ENCODE measurements at regions not wholly inside any gene's neighbourhood (a gene's known extent, or its start where the extent isn't known, plus 50 kb on each side); places are given as distances from the start of the nearest gene placed in this dataset.

GRCh38 chr10:92747066-92747465, 57.3 kb downstream of the HHEX start:
- H2BK12ac ChIP-seq (ENCODE audit: low read length) = no peak overlapping the region
- no peak overlapping the region for H2BK5ac ChIP-seq (ENCODE audit: low read depth, low read length, poor library complexity)
- H2BK120ac ChIP-seq (ENCODE audit: insufficient read depth, low read length, poor library complexity) = no peak overlapping the region
- no peak for DNase-seq
- H3K18ac ChIP-seq (ENCODE audit: low read length) = no peak overlapping the region
- no peaks in the 10 kb centered on the region for H3K4me1 ChIP-seq (ENCODE audit: control insufficient read depth in 1 of 2, insufficient read depth in 2 of 2, low read length in 2 of 2)
- H3K9me3 ChIP-seq (ENCODE audit: insufficient read depth, low read depth, low read length) = peaks cover 2% of the 10 kb centered on the region
- no peak overlapping the region for H3K4me3 ChIP-seq (ENCODE audit: low read depth, low read length)
- H4K12ac ChIP-seq (ENCODE audit: low read depth, low read length) = no peak overlapping the region
- H4K91ac ChIP-seq (ENCODE audit: low read depth, low read length) = no peak overlapping the region
- no peak overlapping the region for H3K27ac ChIP-seq (ENCODE audit: low read depth, low read length)
- no peaks in the 10 kb centered on the region for H3K27me3 ChIP-seq (ENCODE audit: insufficient read depth, low read length)
- no peaks in the 10 kb centered on the region for H3K79me1 ChIP-seq (ENCODE audit: low read length)
- no peaks in the 10 kb centered on the region for H3K36me3 ChIP-seq (ENCODE audit: control insufficient read depth in 1 of 2, insufficient read depth in 2 of 2, low read length in 2 of 2)
- no peak overlapping the region for H3K14ac ChIP-seq (ENCODE audit: low read length)
- no peak overlapping the region for H2AK5ac ChIP-seq (ENCODE audit: low read length)
- H3K23ac ChIP-seq (ENCODE audit: low read length) = no peak overlapping the region
- no peak overlapping the region for H2AFZ ChIP-seq (ENCODE audit: insufficient read depth, low read length, poor library complexity)
- H3K4me2 ChIP-seq (ENCODE audit: low read length) = no peak overlapping the region
- WGBS (ENCODE audit: extremely low coverage, insufficient coverage, insufficient read length) = no CpG with 5 or more reads among the region's 8 CpGs
- no peak overlapping the region for H4K8ac ChIP-seq (ENCODE audit: low read depth, low read length)
- no peak overlapping the region for H3K4ac ChIP-seq (ENCODE audit: low read depth, low read length)
- no peaks in the 10 kb centered on the region for H3K79me2 ChIP-seq (ENCODE audit: control insufficient read depth, insufficient read depth, low read length, poor library complexity)
- no peak overlapping the region for H3K9ac ChIP-seq (ENCODE audit: low read length)

DNA sequence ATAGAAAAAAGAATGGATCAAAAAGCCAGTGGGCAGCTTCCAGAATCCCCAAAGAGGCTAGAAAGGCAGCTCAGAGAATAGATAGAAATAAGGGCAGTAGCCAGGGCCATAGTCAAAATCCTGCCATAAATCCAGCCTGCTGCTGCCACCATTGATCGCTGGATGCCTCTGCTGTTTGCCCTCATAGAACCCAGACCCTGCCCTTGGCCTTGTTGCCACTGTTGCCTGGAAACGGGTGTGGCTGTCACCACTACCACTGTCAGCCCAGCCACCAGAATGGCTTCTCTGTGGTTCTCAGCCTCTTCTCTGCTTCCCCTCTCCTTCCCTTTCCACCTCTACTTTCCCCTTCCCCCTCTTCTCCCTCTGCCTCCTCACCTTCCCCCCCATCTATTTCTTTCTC, 57.8 kb downstream of the HHEX start:
- H3K27ac ChIP-seq (ENCODE audit: low read depth, low read length) = no peak overlapping the region
- no peak overlapping the region for H2AK5ac ChIP-seq (ENCODE audit: low read length)
- no peak overlapping the region for H2AFZ ChIP-seq (ENCODE audit: insufficient read depth, low read length, poor library complexity)
- H2BK5ac ChIP-seq (ENCODE audit: low read depth, low read length, poor library complexity) = no peak overlapping the region
- H3K4me1 ChIP-seq (ENCODE audit: control insufficient read depth in 1 of 2, insufficient read depth in 2 of 2, low read length in 2 of 2) = no peaks in the 10 kb centered on the region
- DNase-seq = no peak
- no peaks in the 10 kb centered on the region for H3K27me3 ChIP-seq (ENCODE audit: insufficient read depth, low read length)
- H3K9me3 ChIP-seq (ENCODE audit: insufficient read depth, low read depth, low read length) = peaks cover 2% of the 10 kb centered on the region
- H2BK120ac ChIP-seq (ENCODE audit: insufficient read depth, low read length, poor library complexity) = no peak overlapping the region
- H3K36me3 ChIP-seq (ENCODE audit: control insufficient read depth in 1 of 2, insufficient read depth in 2 of 2, low read length in 2 of 2) = no peaks in the 10 kb centered on the region
- H4K8ac ChIP-seq (ENCODE audit: low read depth, low read length) = no peak overlapping the region
- WGBS (ENCODE audit: extremely low coverage, insufficient coverage, insufficient read length) = no CpG with 5 or more reads among the region's 2 CpGs
- no peak overlapping the region for H3K4ac ChIP-seq (ENCODE audit: low read depth, low read length)
- no peaks in the 10 kb centered on the region for H3K79me2 ChIP-seq (ENCODE audit: control insufficient read depth, insufficient read depth, low read length, poor library complexity)
- H3K4me3 ChIP-seq (ENCODE audit: low read depth, low read length) = no peak overlapping the region
- H3K4me2 ChIP-seq (ENCODE audit: low read length) = no peak overlapping the region
- H3K9ac ChIP-seq (ENCODE audit: low read length) = no peak overlapping the region
- H3K23ac ChIP-seq (ENCODE audit: low read length) = no peak overlapping the region
- H3K79me1 ChIP-seq (ENCODE audit: low read length) = no peaks in the 10 kb centered on the region
- H4K91ac ChIP-seq (ENCODE audit: low read depth, low read length) = no peak overlapping the region
- no peak overlapping the region for H4K12ac ChIP-seq (ENCODE audit: low read depth, low read length)
- H3K18ac ChIP-seq (ENCODE audit: low read length) = no peak overlapping the region
- no peak overlapping the region for H3K14ac ChIP-seq (ENCODE audit: low read length)
- no peak overlapping the region for H2BK12ac ChIP-seq (ENCODE audit: low read length)

DNA sequence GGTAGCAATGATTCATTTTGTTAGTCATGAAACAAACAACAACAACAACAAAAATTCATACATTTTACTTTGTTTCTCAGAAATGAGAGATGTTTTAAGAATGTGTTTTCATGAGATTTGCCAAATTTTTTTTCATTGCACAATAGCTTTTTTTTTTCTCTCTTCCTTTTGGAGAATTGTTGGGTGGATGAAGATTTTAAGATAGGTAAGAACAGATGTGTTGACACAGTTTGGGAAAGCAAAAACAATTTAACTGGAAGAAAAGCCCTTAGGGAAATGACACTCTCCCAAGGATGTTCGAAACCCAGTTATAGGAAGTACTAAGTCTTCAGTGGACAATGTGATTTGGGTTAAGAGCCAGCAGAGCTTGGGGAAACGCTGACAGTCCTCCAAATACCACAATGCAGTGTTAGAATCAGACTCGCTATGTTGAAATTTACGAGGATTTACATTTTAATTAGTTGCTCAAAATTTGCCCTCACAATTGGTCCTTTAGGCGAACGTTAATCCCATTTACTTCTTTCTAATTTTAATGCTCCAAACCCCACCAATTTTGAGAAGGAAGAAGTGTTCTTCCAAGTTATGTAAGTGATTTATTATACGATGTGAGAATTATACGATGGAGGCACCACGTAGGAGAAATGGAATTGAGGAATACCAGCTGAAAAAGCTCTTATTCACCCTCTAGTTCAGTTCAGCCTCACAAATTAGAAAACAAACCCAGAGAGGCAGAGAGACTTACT, 61.2 kb downstream of the HHEX start:
- Histone ChIP-seq H4K91ac (ENCODE audit: low read depth, low read length) (no peak overlapping the region), H3K79me2 (ENCODE audit: control insufficient read depth, insufficient read depth, low read length, poor library complexity) (no peaks in the 10 kb centered on the region)

GRCh38 chr10:92751534-92751811, 61.7 kb downstream of the HHEX start:
- Histone ChIP-seq H3K4me3 (ENCODE audit: low read depth, low read length) (no peak overlapping the region), H3K23ac (ENCODE audit: low read length) (no peak overlapping the region), H4K8ac (ENCODE audit: low read depth, low read length) (no peak overlapping the region), H2AK5ac (ENCODE audit: low read length) (no peak overlapping the region), H3K79me1 (ENCODE audit: low read length) (no peaks in the 10 kb centered on the region), H3K18ac (ENCODE audit: low read length) (no peak overlapping the region), H3K36me3 (ENCODE audit: control insufficient read depth in 1 of 2, insufficient read depth in 2 of 2, low read length in 2 of 2) (no peaks in the 10 kb centered on the region), H3K9ac (ENCODE audit: low read length) (no peak overlapping the region), H3K9me3 (ENCODE audit: insufficient read depth, low read depth, low read length) (peaks cover under 1% of the 10 kb centered on the region), H4K12ac (ENCODE audit: low read depth, low read length) (no peak overlapping the region), H2BK120ac (ENCODE audit: insufficient read depth, low read length, poor library complexity) (no peak overlapping the region), H3K27ac (ENCODE audit: low read depth, low read length) (no peak overlapping the region), H3K79me2 (ENCODE audit: control insufficient read depth, insufficient read depth, low read length, poor library complexity) (no peaks in the 10 kb centered on the region), H3K14ac (ENCODE audit: low read length) (no peak overlapping the region), H4K91ac (ENCODE audit: low read depth, low read length) (no peak overlapping the region), H3K27me3 (ENCODE audit: insufficient read depth, low read length) (no peaks in the 10 kb centered on the region), H2BK5ac (ENCODE audit: low read depth, low read length, poor library complexity) (no peak overlapping the region), H3K4ac (ENCODE audit: low read depth, low read length) (no peak overlapping the region), H3K4me2 (ENCODE audit: low read length) (no peak overlapping the region), H2BK12ac (ENCODE audit: low read length) (no peak overlapping the region), H3K4me1 (ENCODE audit: control insufficient read depth in 1 of 2, insufficient read depth in 2 of 2, low read length in 2 of 2) (no peaks in the 10 kb centered on the region), H2AFZ (ENCODE audit: insufficient read depth, low read length, poor library complexity) (no peak overlapping the region)
- WGBS (ENCODE audit: extremely low coverage, insufficient coverage, insufficient read length) = no CpG with 5 or more reads among the region's 2 CpGs
- no peak for DNase-seq

More for the DNA sequence above, 61.2 kb downstream of the HHEX start:
- Histone ChIP-seq H3K27ac (ENCODE audit: low read depth, low read length) (no peak overlapping the region), H4K12ac (ENCODE audit: low read depth, low read length) (no peak overlapping the region), H3K4ac (ENCODE audit: low read depth, low read length) (no peak overlapping the region), H3K4me2 (ENCODE audit: low read length) (no peak overlapping the region), H3K23ac (ENCODE audit: low read length) (no peak overlapping the region), H2BK5ac (ENCODE audit: low read depth, low read length, poor library complexity) (no peak overlapping the region), H3K36me3 (ENCODE audit: control insufficient read depth in 1 of 2, insufficient read depth in 2 of 2, low read length in 2 of 2) (no peaks in the 10 kb centered on the region), H2BK12ac (ENCODE audit: low read length) (no peak overlapping the region), H2AK5ac (ENCODE audit: low read length) (no peak overlapping the region), H3K9ac (ENCODE audit: low read length) (no peak overlapping the region), H3K79me1 (ENCODE audit: low read length) (no peaks in the 10 kb centered on the region), H2BK120ac (ENCODE audit: insufficient read depth, low read length, poor library complexity) (no peak overlapping the region), H2AFZ (ENCODE audit: insufficient read depth, low read length, poor library complexity) (no peak overlapping the region), H3K9me3 (ENCODE audit: insufficient read depth, low read depth, low read length) (peaks cover 2% of the 10 kb centered on the region), H3K14ac (ENCODE audit: low read length) (no peak overlapping the region), H3K4me3 (ENCODE audit: low read depth, low read length) (no peak overlapping the region), H4K8ac (ENCODE audit: low read depth, low read length) (no peak overlapping the region), H3K4me1 (ENCODE audit: control insufficient read depth in 1 of 2, insufficient read depth in 2 of 2, low read length in 2 of 2) (no peaks in the 10 kb centered on the region), H3K27me3 (ENCODE audit: insufficient read depth, low read length) (no peaks in the 10 kb centered on the region), H3K18ac (ENCODE audit: low read length) (no peak overlapping the region)
- WGBS (ENCODE audit: extremely low coverage, insufficient coverage, insufficient read length) = no CpG with 5 or more reads among the region's 9 CpGs
- DNase-seq = peak; percentile 18 to 88

Measured in trophoblast cell (in vitro differentiated cells and primary cell).